Stomach (tissue), 8 donors: ENCODE measurements at regions not wholly inside any gene's neighbourhood (a gene's known extent, or its start where the extent isn't known, plus 50 kb on each side); places are given as distances from the start of the nearest gene placed in this dataset.

Experiments
- DNase-seq, 2 donors: peaks; one replicate each; pipeline versions ENCODE4 v3.0.0 to v3.0.0-alpha.2; 2013 to 2019
- H3K27ac ChIP-seq, 5 donors: fragments of 200-600 bp in 4 of 5; sonication (generic) in 4 of 5; one replicate each; pipeline ENCODE4 v1.5.1; 2013 to 2019; ENCODE audit warnings: mild to moderate bottlenecking in 1 of 5, moderate library complexity in 1 of 5
- H3K27me3 ChIP-seq, 3 donors: fragments of 200-600 bp; sonication (generic); one replicate each; pipeline ENCODE4 v1.5.1; 2017 to 2019; ENCODE audit warnings: mixed run types in 1 of 3
- H3K36me3 ChIP-seq, 4 donors: fragments of 200-600 bp; sonication (generic); 1 replicate in 3 of 4; 2 replicates in 1 of 4; pipeline ENCODE4 v1.5.1; 2016 to 2019
- H3K4me1 ChIP-seq, 4 donors: fragments of 200-600 bp; sonication (generic); one replicate each; pipeline ENCODE4 v1.5.1; 2016 to 2019
- H3K4me3 ChIP-seq, 4 donors: fragments of 200-600 bp; sonication (generic) in 3 of 4; one replicate each; pipeline ENCODE4 v1.5.1; 2016 to 2019; ENCODE audit warnings: mild to moderate bottlenecking in 1 of 4
- H3K9me3 ChIP-seq, 4 donors: fragments of 200-600 bp; sonication (generic); one replicate each; pipeline ENCODE4 v1.5.1; 2016 to 2019
- EP300 ChIP-seq: sonication (generic); formaldehyde crosslinking; IDR thresholded peaks from one replicate; pipeline ENCODE4 v1.6.1; 2017; ENCODE audit warnings: antibody characterized with exemption
- POLR2A ChIP-seq, 4 donors: fragments of 450-650 bp; IDR thresholded peaks; one replicate each; pipeline ENCODE4 v1.6.1; 2016; ENCODE audit warnings: antibody characterized with exemption in 4 of 4, control low read depth in 2 of 4, mild to moderate bottlenecking in 1 of 4, moderate library complexity in 1 of 4
- POLR2AphosphoS5 ChIP-seq, 3 donors: sonication (generic); formaldehyde crosslinking; IDR thresholded peaks; one replicate each; pipeline ENCODE4 v1.6.1; 2016; ENCODE audit warnings: antibody characterized with exemption in 3 of 3
- WGBS, 5 donors: extraction: QIAGEN DNeasy Blood & Tissue Kit in 3 of 5; methylation state at CpG; one replicate each; pipeline versions ENCODE4 v1.1.5 to v1.1.7; 2013 to 2018; 5-methylcytosine and 5-hydroxymethylcytosine counted together
- intact Hi-C: fragments of 100-400 bp; cut with DNase I; formaldehyde crosslinking; loops from one replicate; pipeline ENCODE4 v1.15.1; 2023; ENCODE audit warnings: low total_unique reads
- TF ChIP-seq, protein P1 (sequence below), 7 experiments: fragments of 450-650 bp in 4 of 7; fragments of 200-600 bp in 3 of 7; sonication (generic) in 3 of 7; IDR thresholded peaks; one replicate each; pipeline ENCODE4 v1.5.1; 2016 to 2019; ENCODE audit warnings: antibody characterized with exemption in 7 of 7, control low read depth in 2 of 7, mild to moderate bottlenecking in 1 of 7
- donor health status: healthy with polysubstance abuse.
- donor health status: Bipolar disorder and iron deficiency.
- donor health status: healthy.

DNA sequence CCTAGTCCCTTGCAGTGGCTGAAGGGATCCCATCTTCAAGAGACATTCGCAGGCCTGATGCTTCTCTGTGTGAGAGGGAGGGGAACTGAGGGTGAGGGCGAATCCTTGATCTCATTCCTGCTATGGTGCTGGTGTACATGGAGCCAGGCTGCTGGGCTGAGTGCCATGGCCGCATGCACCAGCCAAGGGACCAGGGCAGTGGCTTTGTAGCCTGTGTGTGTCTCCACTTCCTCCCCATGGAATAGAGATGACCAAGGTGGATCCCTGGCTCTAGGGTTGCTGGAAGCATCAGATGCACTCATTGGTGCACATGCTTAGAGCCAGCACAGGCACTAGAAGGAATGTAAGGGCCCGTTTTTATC, 195.0 kb downstream of the FOXL1 start:
- intact Hi-C loops: no loop called here
- TF ChIP-seq POLR2AphosphoS5 (IDR thresholded peaks at IDR 0.05): no peak
- TF ChIP-seq EP300: no peak
- TF ChIP-seq POLR2A (IDR thresholded peaks at IDR 0.05): no peak
- TF ChIP-seq, protein P1, sequence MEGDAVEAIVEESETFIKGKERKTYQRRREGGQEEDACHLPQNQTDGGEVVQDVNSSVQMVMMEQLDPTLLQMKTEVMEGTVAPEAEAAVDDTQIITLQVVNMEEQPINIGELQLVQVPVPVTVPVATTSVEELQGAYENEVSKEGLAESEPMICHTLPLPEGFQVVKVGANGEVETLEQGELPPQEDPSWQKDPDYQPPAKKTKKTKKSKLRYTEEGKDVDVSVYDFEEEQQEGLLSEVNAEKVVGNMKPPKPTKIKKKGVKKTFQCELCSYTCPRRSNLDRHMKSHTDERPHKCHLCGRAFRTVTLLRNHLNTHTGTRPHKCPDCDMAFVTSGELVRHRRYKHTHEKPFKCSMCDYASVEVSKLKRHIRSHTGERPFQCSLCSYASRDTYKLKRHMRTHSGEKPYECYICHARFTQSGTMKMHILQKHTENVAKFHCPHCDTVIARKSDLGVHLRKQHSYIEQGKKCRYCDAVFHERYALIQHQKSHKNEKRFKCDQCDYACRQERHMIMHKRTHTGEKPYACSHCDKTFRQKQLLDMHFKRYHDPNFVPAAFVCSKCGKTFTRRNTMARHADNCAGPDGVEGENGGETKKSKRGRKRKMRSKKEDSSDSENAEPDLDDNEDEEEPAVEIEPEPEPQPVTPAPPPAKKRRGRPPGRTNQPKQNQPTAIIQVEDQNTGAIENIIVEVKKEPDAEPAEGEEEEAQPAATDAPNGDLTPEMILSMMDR (IDR thresholded peaks at IDR 0.05): no peak
- H3K9me3 ChIP-seq: no peaks in the 10 kb centered on the region
- H3K4me1 ChIP-seq: no peaks in the 10 kb centered on the region
- no peaks in the 10 kb centered on the region for H3K36me3 ChIP-seq
- 60 to 67% (median 64%) methylated on average over 3 to 4 of the region's 4 CpGs for WGBS, 5 donors
- no peak overlapping the region for H3K4me3 ChIP-seq
- no peak overlapping the region for H3K27ac ChIP-seq
- H3K27me3 ChIP-seq: peaks cover 0 to 77% (median 13%) of the 10 kb centered on the region in 3 donors
- no peak for DNase-seq

DNA sequence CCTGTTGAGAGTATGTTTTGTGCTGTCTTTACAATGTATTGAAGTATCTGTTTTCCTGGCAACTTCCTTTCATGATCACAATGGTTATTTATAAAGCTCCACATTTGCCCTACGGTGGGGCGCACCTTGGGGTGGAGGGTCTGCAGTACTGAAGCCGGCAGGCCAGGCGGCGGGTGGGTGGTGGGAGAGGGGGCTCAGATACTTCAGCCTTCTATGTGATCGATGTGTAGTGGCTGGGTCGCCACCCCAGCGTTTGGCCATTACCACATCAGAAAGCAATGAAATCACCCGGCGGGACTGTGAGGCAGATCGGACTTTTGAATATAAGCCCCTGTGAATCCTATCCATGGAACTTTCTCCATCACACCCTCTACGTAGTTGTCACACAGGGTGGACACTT, 196.6 kb downstream of the FOXL1 start:
- no peak for DNase-seq
- TF ChIP-seq POLR2AphosphoS5 (IDR thresholded peaks at IDR 0.05) (no peak), POLR2A (IDR thresholded peaks at IDR 0.05) (no peak), EP300 (no peak)
- TF ChIP-seq, protein P1 (IDR thresholded peaks at IDR 0.05): no peak
- WGBS, 5 donors: 88 to 90% (median 88%) methylated on average over 6 to 12 of the region's 12 CpGs
- Histone ChIP-seq H3K4me3 (no peak overlapping the region), H3K27ac (no peak overlapping the region), H3K27me3 (peaks cover 0 to 77% (median 19%) of the 10 kb centered on the region in 3 donors), H3K36me3 (no peaks in the 10 kb centered on the region), H3K9me3 (no peaks in the 10 kb centered on the region), H3K4me1 (no peaks in the 10 kb centered on the region)
- intact Hi-C loops: no loop called here

DNA sequence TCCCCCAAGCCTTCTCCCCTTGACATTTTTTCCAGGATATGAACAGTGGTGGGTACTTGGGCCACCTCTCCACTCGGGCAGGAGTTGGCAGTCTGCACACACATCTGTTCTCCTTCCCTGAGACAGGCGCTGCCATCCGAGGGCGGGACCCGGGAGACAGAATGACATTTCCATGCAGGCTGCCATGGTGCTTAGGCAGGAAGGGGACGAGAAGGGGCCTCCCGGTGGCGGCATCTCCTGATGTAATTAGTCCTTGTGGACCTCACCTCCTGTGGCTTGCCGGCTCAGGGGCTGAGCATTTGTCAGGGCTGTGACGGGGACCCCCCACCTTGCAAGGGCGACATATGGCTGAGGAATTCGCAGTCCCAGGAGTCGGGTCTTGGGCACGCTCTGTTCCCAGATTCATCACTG, 197.2 kb downstream of the FOXL1 start:
- Histone ChIP-seq H3K4me3 (no peak overlapping the region), H3K27ac (no peak overlapping the region), H3K36me3 (no peaks in the 10 kb centered on the region), H3K27me3 (peaks cover 0 to 77% (median 22%) of the 10 kb centered on the region in 3 donors), H3K4me1 (no peaks in the 10 kb centered on the region), H3K9me3 (no peaks in the 10 kb centered on the region)
- no peak for DNase-seq
- intact Hi-C loops: no loop called here
- TF ChIP-seq EP300 (no peak), POLR2AphosphoS5 (IDR thresholded peaks at IDR 0.05) (no peak), POLR2A (IDR thresholded peaks at IDR 0.05) (no peak)
- TF ChIP-seq, protein P1 (IDR thresholded peaks at IDR 0.05): no peak
- WGBS, 5 donors: 38 to 59% (median 50%) methylated on average over 6 to 14 of the region's 14 CpGs

DNA sequence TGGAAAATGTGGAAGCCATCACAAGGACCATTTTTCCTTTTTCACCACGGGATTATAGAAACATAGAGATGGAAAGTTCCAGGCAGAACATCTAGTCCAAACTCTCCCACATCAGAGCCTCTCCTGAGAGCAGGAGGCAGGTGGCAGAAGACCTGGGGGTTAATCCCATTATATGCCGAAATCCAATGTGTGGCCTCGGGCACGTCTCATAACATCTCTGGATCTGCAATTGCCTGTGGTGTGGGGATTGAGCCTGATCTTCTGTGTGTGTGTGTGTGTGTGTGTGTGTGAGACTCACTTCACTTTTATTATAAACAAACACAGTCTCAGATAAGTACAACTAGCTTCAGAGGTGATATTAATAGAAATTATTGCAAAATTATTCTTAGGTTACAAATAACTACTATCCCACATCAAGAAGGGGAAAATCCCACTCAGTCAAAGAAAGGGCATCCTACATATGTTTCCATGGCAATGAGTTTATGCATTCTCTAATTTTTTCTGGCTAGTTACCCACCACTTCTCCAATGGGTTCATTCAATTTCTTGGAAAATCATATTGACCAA, 199.1 kb downstream of the FOXL1 start:
- H3K36me3 ChIP-seq: no peaks in the 10 kb centered on the region
- intact Hi-C loops: no loop called here
- H3K27ac ChIP-seq: no peak overlapping the region
- H3K4me1 ChIP-seq: no peaks in the 10 kb centered on the region
- peaks cover 0 to 80% (median 22%) of the 10 kb centered on the region in 3 donors for H3K27me3 ChIP-seq
- TF ChIP-seq, protein P1 (IDR thresholded peaks at IDR 0.05): no peak
- no peak overlapping the region for H3K4me3 ChIP-seq
- no peaks in the 10 kb centered on the region for H3K9me3 ChIP-seq
- 47 to 70% (median 62%) methylated on average over 4 of the region's 4 CpGs for WGBS, 5 donors
- no peak for DNase-seq
